WERI-Rb-1 (cell line): ENCODE measurements at regions not wholly inside any gene's neighbourhood (a gene's known extent, or its start where the extent isn't known, plus 50 kb on each side); places are given as distances from the start of the nearest gene placed in this dataset.

Source experiments
- DNase-seq: peaks from one replicate; pipeline ENCODE4 v3.0.0-alpha.2; 2020
- H3K27ac ChIP-seq: fragments of 250-450 bp; sonication (Bioruptor Pico); 2 replicates; pipeline ENCODE4 v1.5.1; 2020; ENCODE audit warnings: mild to moderate bottlenecking, moderate library complexity
- H3K27me3 ChIP-seq: fragments of 250-450 bp; sonication (Bioruptor Pico); 2 replicates; pipeline ENCODE4 v1.5.1; 2021; ENCODE audit warnings: mild to moderate bottlenecking, low read depth, moderate library complexity; ENCODE audit not compliant: insufficient read depth, severe bottlenecking
- H3K36me3 ChIP-seq: fragments of 250-450 bp; sonication (Bioruptor Pico); 2 replicates; pipeline ENCODE4 v1.5.1; 2020; ENCODE audit warnings: mild to moderate bottlenecking, moderate library complexity
- H3K4me3 ChIP-seq: 2 replicates; pipeline ENCODE4 v1.5.1; 2011; ENCODE audit warnings: low read depth, mild to moderate bottlenecking, control low read depth, low read length
- H3K9me3 ChIP-seq: fragments of 250-450 bp; sonication (Bioruptor Pico); 2 replicates; pipeline ENCODE4 v1.5.1; 2021; ENCODE audit warnings: mild to moderate bottlenecking, moderate library complexity; ENCODE audit not compliant: severe bottlenecking
- TF ChIP-seq, protein P1 (sequence below): IDR thresholded peaks from 2 replicates; pipeline ENCODE4 v1.5.1; 2011; ENCODE audit warnings: low read depth, mild to moderate bottlenecking, control low read depth, inconsistent platforms, low read length

DNA sequence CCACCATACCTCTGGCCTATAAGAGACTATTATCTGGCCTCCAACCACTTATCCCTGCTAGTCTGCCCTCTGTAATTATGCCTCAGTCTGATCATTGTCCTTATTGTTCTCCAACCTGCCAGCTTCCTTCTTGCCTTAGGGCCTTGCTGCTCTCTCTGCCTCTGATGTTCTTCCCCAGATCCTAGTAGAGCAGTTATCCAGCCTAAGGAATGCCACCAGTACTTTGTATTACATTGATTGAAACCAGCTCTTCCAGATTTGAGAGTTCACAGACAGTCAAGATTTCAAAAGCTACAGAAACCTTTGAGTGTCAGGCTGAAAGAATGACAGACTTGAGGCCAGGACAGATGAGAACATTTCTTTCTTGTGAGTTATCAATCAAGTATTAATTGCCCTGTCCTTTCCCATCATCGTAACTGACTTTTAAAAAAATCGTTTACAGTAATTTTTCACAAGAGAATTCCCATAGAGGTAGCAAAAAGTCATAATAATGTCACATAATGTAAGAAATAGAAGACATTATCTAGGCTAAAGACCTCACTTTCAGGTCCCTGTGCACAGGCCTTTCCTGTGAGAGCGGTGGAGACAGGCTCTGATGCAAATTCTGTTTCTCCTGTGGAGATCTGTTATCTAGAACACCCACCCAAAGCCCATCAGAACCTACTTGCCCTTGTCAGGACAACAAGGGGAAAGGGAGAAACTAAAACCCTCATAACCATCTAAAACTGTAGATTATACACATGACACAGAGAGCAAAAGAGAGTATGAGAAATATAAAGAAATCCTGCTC is 64.1 kb upstream of the GUCY1A1 start:
- Histone ChIP-seq H3K27me3 (no peaks in the 10 kb centered on the region), H3K9me3 (no peaks in the 10 kb centered on the region), H3K27ac (no peak overlapping the region), H3K4me3 (no peak overlapping the region), H3K36me3 (no peaks in the 10 kb centered on the region)
- TF ChIP-seq, protein P1, sequence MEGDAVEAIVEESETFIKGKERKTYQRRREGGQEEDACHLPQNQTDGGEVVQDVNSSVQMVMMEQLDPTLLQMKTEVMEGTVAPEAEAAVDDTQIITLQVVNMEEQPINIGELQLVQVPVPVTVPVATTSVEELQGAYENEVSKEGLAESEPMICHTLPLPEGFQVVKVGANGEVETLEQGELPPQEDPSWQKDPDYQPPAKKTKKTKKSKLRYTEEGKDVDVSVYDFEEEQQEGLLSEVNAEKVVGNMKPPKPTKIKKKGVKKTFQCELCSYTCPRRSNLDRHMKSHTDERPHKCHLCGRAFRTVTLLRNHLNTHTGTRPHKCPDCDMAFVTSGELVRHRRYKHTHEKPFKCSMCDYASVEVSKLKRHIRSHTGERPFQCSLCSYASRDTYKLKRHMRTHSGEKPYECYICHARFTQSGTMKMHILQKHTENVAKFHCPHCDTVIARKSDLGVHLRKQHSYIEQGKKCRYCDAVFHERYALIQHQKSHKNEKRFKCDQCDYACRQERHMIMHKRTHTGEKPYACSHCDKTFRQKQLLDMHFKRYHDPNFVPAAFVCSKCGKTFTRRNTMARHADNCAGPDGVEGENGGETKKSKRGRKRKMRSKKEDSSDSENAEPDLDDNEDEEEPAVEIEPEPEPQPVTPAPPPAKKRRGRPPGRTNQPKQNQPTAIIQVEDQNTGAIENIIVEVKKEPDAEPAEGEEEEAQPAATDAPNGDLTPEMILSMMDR: no peak
- no peak for DNase-seq

DNA sequence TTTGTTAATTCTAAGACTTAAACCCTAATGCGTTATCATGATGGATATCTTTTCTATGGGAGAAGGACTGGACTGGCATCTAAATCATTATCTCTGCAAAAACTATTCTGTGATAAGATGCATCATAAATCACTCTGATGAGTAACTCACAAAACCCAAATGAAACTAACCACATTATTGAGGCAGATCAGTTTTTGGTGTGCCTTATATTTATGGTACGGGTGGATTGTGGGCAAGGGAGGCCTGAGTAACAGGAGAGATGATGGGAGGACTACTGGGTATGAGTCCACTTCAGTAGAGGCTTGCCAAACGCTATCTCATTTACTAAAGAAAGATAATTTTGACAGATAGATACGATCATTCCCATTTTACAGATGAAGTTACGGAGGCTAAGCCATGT is 66.4 kb upstream of the GUCY1A1 start:
- no peaks in the 10 kb centered on the region for H3K9me3 ChIP-seq
- no peak overlapping the region for H3K4me3 ChIP-seq
- H3K36me3 ChIP-seq: no peaks in the 10 kb centered on the region
- no peak overlapping the region for H3K27ac ChIP-seq
- H3K27me3 ChIP-seq: no peaks in the 10 kb centered on the region
- no peak for DNase-seq
- TF ChIP-seq, protein P1: no peak

GRCh38 chr4:155599596-155599995 is 67.1 kb upstream of the GUCY1A1 start:
- TF ChIP-seq, protein P1: no peak
- no peaks in the 10 kb centered on the region for H3K9me3 ChIP-seq
- H3K27me3 ChIP-seq: no peaks in the 10 kb centered on the region
- no peak overlapping the region for H3K27ac ChIP-seq
- no peak overlapping the region for H3K4me3 ChIP-seq
- no peak for DNase-seq
- H3K36me3 ChIP-seq: no peaks in the 10 kb centered on the region

DNA sequence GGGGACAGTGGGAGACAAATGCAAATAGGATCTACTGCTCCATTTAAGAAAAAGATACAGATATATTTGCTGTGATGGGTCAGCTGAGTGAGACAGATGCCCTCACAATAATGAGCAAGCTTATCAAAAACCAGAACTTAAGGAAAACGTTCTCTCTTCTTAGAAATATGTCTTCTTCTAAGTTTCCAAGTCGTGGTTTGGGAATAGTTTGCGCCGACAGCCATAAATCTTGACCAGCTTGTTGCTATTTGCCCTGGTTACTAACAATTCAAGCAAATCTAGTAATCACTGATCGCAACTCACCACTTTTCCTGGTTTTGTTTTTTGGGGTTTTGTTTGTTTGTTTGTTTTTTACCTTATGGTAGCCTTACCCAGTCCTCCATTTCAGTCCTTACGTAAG is 67.6 kb upstream of the GUCY1A1 start:
- TF ChIP-seq, protein P1: no peak
- no peaks in the 10 kb centered on the region for H3K36me3 ChIP-seq
- H3K9me3 ChIP-seq: no peaks in the 10 kb centered on the region
- no peak for DNase-seq
- no peaks in the 10 kb centered on the region for H3K27me3 ChIP-seq
- H3K4me3 ChIP-seq: no peak overlapping the region
- no peak overlapping the region for H3K27ac ChIP-seq

DNA sequence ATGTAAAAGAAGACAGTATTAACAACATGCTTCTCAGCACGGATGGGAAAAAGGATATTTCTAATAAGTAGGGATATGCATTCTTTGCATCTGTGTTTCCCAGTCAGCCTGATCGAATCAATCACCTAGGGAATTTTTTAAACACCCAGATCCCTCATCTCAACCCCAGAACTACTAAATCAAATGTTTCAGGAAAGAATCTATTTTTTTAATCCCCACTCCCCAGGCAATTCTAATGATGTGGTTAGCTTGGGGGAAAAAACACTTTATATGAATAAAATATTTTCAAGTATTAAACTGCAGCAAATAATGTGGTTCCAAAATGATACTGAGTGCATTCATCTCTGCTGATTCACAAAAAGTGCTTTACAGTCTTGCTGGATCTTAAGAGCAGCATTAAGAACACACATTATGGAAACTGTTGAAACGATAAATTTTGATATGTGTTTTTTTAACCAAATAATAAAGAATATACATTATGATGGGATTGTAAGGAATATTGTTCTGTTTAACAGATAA is 68.7 kb upstream of the GUCY1A1 start:
- TF ChIP-seq, protein P1: no peak
- H3K27me3 ChIP-seq: no peaks in the 10 kb centered on the region
- H3K27ac ChIP-seq: no peak overlapping the region
- H3K4me3 ChIP-seq: no peak overlapping the region
- DNase-seq: no peak
- no peaks in the 10 kb centered on the region for H3K36me3 ChIP-seq
- H3K9me3 ChIP-seq: no peaks in the 10 kb centered on the region
